Tibial nerve (tissue), 3 donors: ENCODE measurements at regions not wholly inside any gene's neighbourhood (a gene's known extent, or its start where the extent isn't known, plus 50 kb on each side); places are given as distances from the start of the nearest gene placed in this dataset.

ENCODE experiments used
- CTCF ChIP-seq, 5 experiments: fragments of 200-600 bp in 3 of 5; fragments of 450-650 bp in 2 of 5; sonication (generic) in 3 of 5; IDR thresholded peaks; one replicate each; pipeline ENCODE4 v1.5.1; 2016 to 2019; ENCODE audit warnings: antibody characterized with exemption in 5 of 5, mild to moderate bottlenecking in 3 of 5, moderate library complexity in 2 of 5
- POLR2A ChIP-seq, 2 donors: fragments of 450-650 bp; IDR thresholded peaks; one replicate each; pipeline ENCODE4 v1.6.1; 2017; ENCODE audit warnings: antibody characterized with exemption in 2 of 2, mild to moderate bottlenecking in 2 of 2, moderate library complexity in 2 of 2

GRCh38 chr1:99384021-99384420, 119.7 kb downstream of the PLPPR4 start:
- TF ChIP-seq CTCF (IDR thresholded peaks at IDR 0.05) (no peak), POLR2A (IDR thresholded peaks at IDR 0.05) (no peak)
